Neural cell (in vitro differentiated cells): ENCODE measurements at regions not wholly inside any gene's neighbourhood (a gene's known extent, or its start where the extent isn't known, plus 50 kb on each side); places are given as distances from the start of the nearest gene placed in this dataset.

Source experiments
- H2AFZ ChIP-seq: fragments of 200-600, 300-800 bp; sonication (generic), shearing (Covaris generic); 2 replicates; pipeline ENCODE4 v1.6.0; 2014; ENCODE audit warnings: low read depth, mild to moderate bottlenecking, antibody characterized with exemption, low read length, moderate library complexity
- H3F3A ChIP-seq: fragments of 200-600 bp; shearing (Covaris generic); 2 replicates; pipeline ENCODE4 v1.6.1; 2016; ENCODE audit warnings: mild to moderate bottlenecking, moderate library complexity, mixed read lengths, antibody characterized with exemption, low read length; ENCODE audit not compliant: insufficient read depth, poor library complexity, severe bottlenecking
- H3K27ac ChIP-seq: fragments of 200-600, 300-800 bp; sonication (generic), shearing (Covaris generic); 2 replicates; pipeline ENCODE4 v1.5.1; 2014; ENCODE audit warnings: mild to moderate bottlenecking, low read length, moderate library complexity
- H3K27me3 ChIP-seq: fragments of 300-800, 200-600 bp; sonication (generic), shearing (Covaris generic); 2 replicates; pipeline ENCODE4 v1.6.0; 2014; ENCODE audit warnings: mild to moderate bottlenecking, low read depth, low read length, moderate library complexity; ENCODE audit not compliant: insufficient read depth
- H3K36me3 ChIP-seq: fragments of 300-800, 200-600 bp; sonication (generic), shearing (Covaris generic); 2 replicates; pipeline ENCODE4 v1.5.1; 2014; ENCODE audit warnings: mild to moderate bottlenecking, antibody characterized with exemption, low read length, moderate library complexity; ENCODE audit not compliant: insufficient read depth
- H3K4me2 ChIP-seq: fragments of 300-800, 200-600 bp; sonication (generic), shearing (Covaris generic); 2 replicates; pipeline ENCODE4 v1.6.0; 2014; ENCODE audit warnings: mild to moderate bottlenecking, low read length
- H3K4me3 ChIP-seq: fragments of 300-800, 200-600 bp; sonication (generic), shearing (Covaris generic); 2 replicates; pipeline ENCODE4 v1.5.1; 2014; ENCODE audit warnings: mild to moderate bottlenecking, low read length, moderate library complexity
- H3K79me2 ChIP-seq: fragments of 200-600 bp; shearing (Covaris generic); replicated peaks from 2 replicates; pipeline ENCODE4 v1.6.0; 2014; ENCODE audit warnings: mild to moderate bottlenecking, low read length, moderate library complexity; ENCODE audit not compliant: insufficient read depth
- H3K9ac ChIP-seq: fragments of 300-800, 200-600 bp; sonication (generic), shearing (Covaris generic); 2 replicates; pipeline ENCODE4 v1.6.1; 2016; ENCODE audit warnings: mild to moderate bottlenecking, low read length, mixed read lengths
- H3K9me2 ChIP-seq: fragments of 200-600 bp; shearing (Covaris generic); 2 replicates; pipeline ENCODE4 v1.6.1; 2016; ENCODE audit warnings: mild to moderate bottlenecking, low read length, mixed read lengths; ENCODE audit not compliant: insufficient read depth
- H3K9me3 ChIP-seq: fragments of 200-600, 300-800 bp; sonication (generic), shearing (Covaris generic); 2 replicates; pipeline ENCODE4 v1.6.1; 2016; ENCODE audit warnings: mild to moderate bottlenecking, mixed run types, low read length, moderate library complexity, mixed read lengths
- H4K20me1 ChIP-seq: fragments of 200-600 bp; shearing (Covaris generic); 2 replicates; pipeline ENCODE4 v1.6.1; 2016; ENCODE audit warnings: mild to moderate bottlenecking, mixed run types; ENCODE audit not compliant: insufficient read depth
- EP300 ChIP-seq: fragments of 450-650 bp; conservative IDR thresholded peaks from 2 replicates; pipeline ENCODE4 v1.6.1; 2014; ENCODE audit warnings: antibody characterized with exemption, mild to moderate bottlenecking, moderate library complexity; ENCODE audit not compliant: poor library complexity, severe bottlenecking
- EZH2 ChIP-seq: fragments of 200-600, 300-800 bp; shearing (Covaris generic), sonication (generic); IDR thresholded peaks from 2 replicates; pipeline ENCODE4 v1.6.1; 2014; ENCODE audit warnings: antibody characterized with exemption, low read length, borderline replicate concordance, mild to moderate bottlenecking; ENCODE audit not compliant: insufficient read depth, poor library complexity, severe bottlenecking
- MXI1 ChIP-seq: fragments of 450-650 bp; conservative IDR thresholded peaks from 2 replicates; pipeline ENCODE4 v1.6.1; 2014; ENCODE audit warnings: antibody characterized with exemption, mild to moderate bottlenecking; ENCODE audit not compliant: poor library complexity, severe bottlenecking
- POLR2AphosphoS5 ChIP-seq: IDR thresholded peaks from 2 replicates; pipeline ENCODE4 v1.6.1; 2012
- RAD21 ChIP-seq: fragments of 450-650 bp; conservative IDR thresholded peaks from 2 replicates; pipeline ENCODE4 v1.6.1; 2014; ENCODE audit warnings: antibody characterized with exemption, mild to moderate bottlenecking, moderate library complexity
- SMC3 ChIP-seq: fragments of 450-650 bp; conservative IDR thresholded peaks from 2 replicates; pipeline ENCODE4 v1.6.1; 2014; ENCODE audit warnings: antibody characterized with exemption, mild to moderate bottlenecking, moderate library complexity; ENCODE audit not compliant: poor library complexity
- TAF1 ChIP-seq: IDR thresholded peaks from 2 replicates; pipeline ENCODE4 v1.6.1; 2012; ENCODE audit warnings: low read depth
- TF ChIP-seq, protein P1 (sequence below): IDR thresholded peaks from 2 replicates; pipeline ENCODE4 v1.6.1; 2012; ENCODE audit warnings: borderline replicate concordance
- TF ChIP-seq, protein P2 (sequence below): fragments of 450-650 bp; IDR thresholded peaks from 2 replicates; pipeline ENCODE4 v1.5.1; 2014; ENCODE audit warnings: antibody characterized with exemption, mild to moderate bottlenecking, moderate library complexity; ENCODE audit not compliant: poor library complexity, severe bottlenecking

DNA sequence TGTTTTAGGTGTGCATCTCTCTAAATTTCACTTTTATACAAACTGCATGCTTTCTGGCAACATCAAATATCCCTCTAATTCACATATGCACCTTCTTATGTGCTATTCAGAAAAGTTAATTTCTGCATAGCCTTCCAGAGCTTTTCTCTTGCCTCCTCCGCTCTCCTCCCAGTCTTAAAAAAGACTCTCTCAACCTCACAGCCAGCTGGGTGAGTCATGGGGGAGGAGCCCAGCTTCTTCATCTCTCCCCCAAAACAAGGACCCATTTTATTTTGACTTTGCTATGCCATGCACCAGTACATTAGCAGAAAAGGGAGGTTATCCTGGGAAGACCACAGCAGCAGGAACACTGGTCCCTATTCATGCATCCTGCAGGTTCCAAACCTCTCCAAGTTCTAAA, 234.4 kb downstream of the KCNA4 start:
- H3K9me2 ChIP-seq: no peaks in the 10 kb centered on the region
- no peak overlapping the region for H3K4me2 ChIP-seq
- H3K4me3 ChIP-seq: no peak overlapping the region
- H4K20me1 ChIP-seq: no peaks in the 10 kb centered on the region
- no peak overlapping the region for H3K9ac ChIP-seq
- no peaks in the 10 kb centered on the region for H3K27me3 ChIP-seq
- H3K27ac ChIP-seq: no peak overlapping the region
- H3K9me3 ChIP-seq: no peaks in the 10 kb centered on the region
- no peaks in the 10 kb centered on the region for H3K79me2 ChIP-seq
- no peaks in the 10 kb centered on the region for H3F3A ChIP-seq
- H2AFZ ChIP-seq: no peak overlapping the region
- H3K36me3 ChIP-seq: no peaks in the 10 kb centered on the region
- no peak for TF ChIP-seq TAF1
- no peak for TF ChIP-seq MXI1
- TF ChIP-seq EZH2: no peak
- no peak for TF ChIP-seq EP300

DNA sequence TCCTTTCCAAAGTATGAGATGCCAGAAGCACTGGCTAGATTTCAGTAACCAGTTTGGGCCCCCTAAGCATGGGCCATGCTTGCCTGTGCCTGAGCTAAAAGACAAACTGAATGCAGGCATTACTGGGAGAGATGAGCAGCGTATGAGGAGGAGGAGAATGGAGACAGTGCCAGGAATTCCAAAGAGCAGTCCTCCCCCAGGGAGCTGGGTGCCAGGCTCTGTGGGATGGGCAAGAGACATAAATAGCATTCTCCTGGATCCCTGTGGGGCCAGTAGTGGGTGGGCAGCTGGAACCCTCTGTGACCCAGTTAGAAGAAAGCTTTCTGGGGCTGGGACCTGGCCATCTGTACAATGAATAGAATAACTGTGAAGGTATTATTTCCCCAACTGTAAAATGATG, 235.6 kb downstream of the KCNA4 start:
- Histone ChIP-seq H3K4me2 (no peak overlapping the region), H3K79me2 (no peaks in the 10 kb centered on the region), H4K20me1 (no peaks in the 10 kb centered on the region), H3K9me2 (no peaks in the 10 kb centered on the region), H3K36me3 (no peaks in the 10 kb centered on the region), H3F3A (no peaks in the 10 kb centered on the region), H3K27ac (no peak overlapping the region), H3K27me3 (no peaks in the 10 kb centered on the region), H3K9ac (no peak overlapping the region), H3K4me3 (no peak overlapping the region), H3K9me3 (no peaks in the 10 kb centered on the region), H2AFZ (no peak overlapping the region)
- TF ChIP-seq TAF1 (no peak), SMC3 (no peak), MXI1 (no peak), POLR2AphosphoS5 (no peak)

DNA sequence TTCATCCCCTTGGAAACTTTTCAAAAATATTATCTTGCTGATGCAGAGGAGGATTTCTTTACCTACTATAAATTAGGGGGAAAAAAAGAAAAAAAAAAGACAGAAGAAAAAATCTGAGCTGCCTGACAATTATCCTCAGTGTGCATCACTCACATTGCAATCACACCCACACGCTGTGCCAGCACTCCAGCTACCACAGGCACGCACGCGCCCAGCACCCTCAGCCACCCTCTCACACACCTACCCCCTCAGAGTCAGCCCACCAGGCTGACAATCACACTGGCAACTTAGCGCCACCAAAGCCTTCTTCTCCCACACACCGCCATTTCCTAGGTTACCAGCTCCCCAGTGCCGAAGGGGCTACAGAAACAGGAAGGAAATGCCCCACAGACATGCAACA, 236.1 kb downstream of the KCNA4 start:
- Histone ChIP-seq H3K36me3 (no peaks in the 10 kb centered on the region), H3K9me3 (no peaks in the 10 kb centered on the region), H2AFZ (no peak overlapping the region), H3K27me3 (no peaks in the 10 kb centered on the region), H3K4me3 (no peak overlapping the region), H4K20me1 (no peaks in the 10 kb centered on the region), H3K27ac (no peak overlapping the region), H3F3A (no peaks in the 10 kb centered on the region), H3K79me2 (no peaks in the 10 kb centered on the region), H3K9me2 (no peaks in the 10 kb centered on the region), H3K9ac (no peak overlapping the region), H3K4me2 (no peak overlapping the region)
- TF ChIP-seq RAD21 (no peak), TAF1 (no peak), EP300 (no peak), EZH2 (no peak), MXI1 (no peak), SMC3 (no peak), POLR2AphosphoS5 (no peak)
- TF ChIP-seq, protein P1, sequence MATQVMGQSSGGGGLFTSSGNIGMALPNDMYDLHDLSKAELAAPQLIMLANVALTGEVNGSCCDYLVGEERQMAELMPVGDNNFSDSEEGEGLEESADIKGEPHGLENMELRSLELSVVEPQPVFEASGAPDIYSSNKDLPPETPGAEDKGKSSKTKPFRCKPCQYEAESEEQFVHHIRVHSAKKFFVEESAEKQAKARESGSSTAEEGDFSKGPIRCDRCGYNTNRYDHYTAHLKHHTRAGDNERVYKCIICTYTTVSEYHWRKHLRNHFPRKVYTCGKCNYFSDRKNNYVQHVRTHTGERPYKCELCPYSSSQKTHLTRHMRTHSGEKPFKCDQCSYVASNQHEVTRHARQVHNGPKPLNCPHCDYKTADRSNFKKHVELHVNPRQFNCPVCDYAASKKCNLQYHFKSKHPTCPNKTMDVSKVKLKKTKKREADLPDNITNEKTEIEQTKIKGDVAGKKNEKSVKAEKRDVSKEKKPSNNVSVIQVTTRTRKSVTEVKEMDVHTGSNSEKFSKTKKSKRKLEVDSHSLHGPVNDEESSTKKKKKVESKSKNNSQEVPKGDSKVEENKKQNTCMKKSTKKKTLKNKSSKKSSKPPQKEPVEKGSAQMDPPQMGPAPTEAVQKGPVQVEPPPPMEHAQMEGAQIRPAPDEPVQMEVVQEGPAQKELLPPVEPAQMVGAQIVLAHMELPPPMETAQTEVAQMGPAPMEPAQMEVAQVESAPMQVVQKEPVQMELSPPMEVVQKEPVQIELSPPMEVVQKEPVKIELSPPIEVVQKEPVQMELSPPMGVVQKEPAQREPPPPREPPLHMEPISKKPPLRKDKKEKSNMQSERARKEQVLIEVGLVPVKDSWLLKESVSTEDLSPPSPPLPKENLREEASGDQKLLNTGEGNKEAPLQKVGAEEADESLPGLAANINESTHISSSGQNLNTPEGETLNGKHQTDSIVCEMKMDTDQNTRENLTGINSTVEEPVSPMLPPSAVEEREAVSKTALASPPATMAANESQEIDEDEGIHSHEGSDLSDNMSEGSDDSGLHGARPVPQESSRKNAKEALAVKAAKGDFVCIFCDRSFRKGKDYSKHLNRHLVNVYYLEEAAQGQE: no peak
- TF ChIP-seq, protein P2, sequence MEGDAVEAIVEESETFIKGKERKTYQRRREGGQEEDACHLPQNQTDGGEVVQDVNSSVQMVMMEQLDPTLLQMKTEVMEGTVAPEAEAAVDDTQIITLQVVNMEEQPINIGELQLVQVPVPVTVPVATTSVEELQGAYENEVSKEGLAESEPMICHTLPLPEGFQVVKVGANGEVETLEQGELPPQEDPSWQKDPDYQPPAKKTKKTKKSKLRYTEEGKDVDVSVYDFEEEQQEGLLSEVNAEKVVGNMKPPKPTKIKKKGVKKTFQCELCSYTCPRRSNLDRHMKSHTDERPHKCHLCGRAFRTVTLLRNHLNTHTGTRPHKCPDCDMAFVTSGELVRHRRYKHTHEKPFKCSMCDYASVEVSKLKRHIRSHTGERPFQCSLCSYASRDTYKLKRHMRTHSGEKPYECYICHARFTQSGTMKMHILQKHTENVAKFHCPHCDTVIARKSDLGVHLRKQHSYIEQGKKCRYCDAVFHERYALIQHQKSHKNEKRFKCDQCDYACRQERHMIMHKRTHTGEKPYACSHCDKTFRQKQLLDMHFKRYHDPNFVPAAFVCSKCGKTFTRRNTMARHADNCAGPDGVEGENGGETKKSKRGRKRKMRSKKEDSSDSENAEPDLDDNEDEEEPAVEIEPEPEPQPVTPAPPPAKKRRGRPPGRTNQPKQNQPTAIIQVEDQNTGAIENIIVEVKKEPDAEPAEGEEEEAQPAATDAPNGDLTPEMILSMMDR: no peak
